Astrocyte (in vitro differentiated cells and primary cell): ENCODE measurements at regions not wholly inside any gene's neighbourhood (a gene's known extent, or its start where the extent isn't known, plus 50 kb on each side); places are given as distances from the start of the nearest gene placed in this dataset.

Experiments used
- DNase-seq: peaks from one replicate; pipeline ENCODE4 v3.0.0-alpha.2; 2010; ENCODE audit warnings: low read depth
- FAIRE-seq: peaks from 2 replicates; lab custom pipeline; 2011; peaks lifted over from hg19 to GRCh38; lab: Jason Lieb, UNC
- H2AFZ ChIP-seq: 2 replicates; pipeline ENCODE4 v1.6.0; 2012; ENCODE audit warnings: low read depth, low read length, inconsistent platforms
- H3K27ac ChIP-seq: 2 replicates; pipeline ENCODE4 v1.5.1; 2011; ENCODE audit warnings: low read depth, low read length, inconsistent platforms
- H3K27me3 ChIP-seq: 2 replicates; pipeline ENCODE4 v1.6.0; 2011; ENCODE audit warnings: low read length, inconsistent platforms; ENCODE audit not compliant: insufficient read depth
- H3K36me3 ChIP-seq: 2 replicates; pipeline ENCODE4 v1.5.1; 2011; ENCODE audit warnings: low read length, inconsistent platforms; ENCODE audit not compliant: insufficient read depth
- H3K4me1 ChIP-seq: 2 replicates; pipeline ENCODE4 v1.5.1; 2011; ENCODE audit warnings: low read length, inconsistent platforms; ENCODE audit not compliant: insufficient read depth
- H3K4me2 ChIP-seq: 2 replicates; pipeline ENCODE4 v1.6.0; 2012; ENCODE audit warnings: low read length, inconsistent platforms
- H3K4me3 ChIP-seq: 2 replicates; pipeline ENCODE4 v1.5.1; 2011; ENCODE audit warnings: low read depth, mild to moderate bottlenecking, low read length, inconsistent platforms; ENCODE audit not compliant: insufficient read depth
- H3K79me2 ChIP-seq: 2 replicates; pipeline ENCODE4 v1.6.0; 2012; ENCODE audit warnings: mild to moderate bottlenecking, low read length, inconsistent platforms; ENCODE audit not compliant: insufficient read depth
- H3K9ac ChIP-seq: 2 replicates; pipeline ENCODE4 v1.6.0; 2012; ENCODE audit warnings: mild to moderate bottlenecking, low read length, inconsistent platforms
- H3K9me3 ChIP-seq: 2 replicates; pipeline ENCODE4 v1.5.1; 2012; ENCODE audit warnings: low read depth, mild to moderate bottlenecking, low read length, inconsistent platforms; ENCODE audit not compliant: insufficient read depth
- H4K20me1 ChIP-seq: 2 replicates; pipeline ENCODE4 v1.6.0; 2012; ENCODE audit warnings: low read length, inconsistent platforms; ENCODE audit not compliant: insufficient read depth
- H3K27ac Mint-ChIP-seq: one replicate; pipeline ENCODE4 v1.8.0; 2021; ENCODE audit warnings: mild to moderate bottlenecking, mixed read lengths; ENCODE audit not compliant: unreplicated experiment
- H3K27me3 Mint-ChIP-seq: one replicate; pipeline ENCODE4 v1.8.0; 2021; ENCODE audit warnings: low read depth, mixed read lengths; ENCODE audit not compliant: unreplicated experiment
- H3K36me3 Mint-ChIP-seq: one replicate; pipeline ENCODE4 v1.8.0; 2021; ENCODE audit warnings: low read depth, mixed read lengths; ENCODE audit not compliant: unreplicated experiment
- H3K4me1 Mint-ChIP-seq: one replicate; pipeline ENCODE4 v1.8.0; 2021; ENCODE audit warnings: low read depth, mixed read lengths; ENCODE audit not compliant: unreplicated experiment
- H3K4me3 Mint-ChIP-seq: one replicate; pipeline ENCODE4 v1.8.0; 2021; ENCODE audit warnings: mild to moderate bottlenecking, moderate library complexity, mixed read lengths; ENCODE audit not compliant: unreplicated experiment
- H3K9me3 Mint-ChIP-seq: one replicate; pipeline ENCODE4 v1.8.0; 2021; ENCODE audit warnings: mild to moderate bottlenecking, mixed read lengths; ENCODE audit not compliant: unreplicated experiment
- CTCF ChIP-seq: IDR thresholded peaks from 2 replicates; pipeline ENCODE4 v1.5.1; 2011; ENCODE audit warnings: low read depth, mild to moderate bottlenecking, inconsistent platforms, low read length, moderate library complexity; ENCODE audit not compliant: insufficient read depth
- EZH2 ChIP-seq: IDR thresholded peaks from 2 replicates; pipeline ENCODE4 v1.6.1; 2012; ENCODE audit warnings: mild to moderate bottlenecking, low read length, inconsistent platforms; ENCODE audit not compliant: insufficient read depth

DNA sequence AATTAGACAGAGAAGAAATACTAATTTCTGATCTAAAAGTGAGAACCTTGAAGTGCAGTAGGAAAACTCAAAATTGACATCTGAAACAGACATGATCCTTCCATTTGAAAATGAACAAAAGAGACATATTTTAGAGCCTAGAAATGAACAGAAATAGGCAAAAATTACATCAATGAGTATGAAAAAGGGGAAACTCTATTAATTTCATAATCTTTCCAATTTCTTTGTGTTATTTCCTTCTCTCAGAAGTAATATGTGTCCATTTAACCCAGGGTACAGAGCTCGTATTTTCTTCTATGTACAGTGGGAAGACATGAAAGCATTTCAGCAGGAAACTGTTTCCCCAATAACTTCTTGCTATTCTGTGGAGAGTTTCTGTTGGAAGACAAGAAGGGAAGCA is 263.1 kb downstream of the CGGBP1 start:
- Histone ChIP-seq H3K4me2 (peak overlapping the region; percentile 43), H3K4me1 (no peaks in the 10 kb centered on the region), H3K79me2 (peaks cover 5% of the 10 kb centered on the region), H3K27ac (no peak overlapping the region), H3K4me3 (no peak overlapping the region), H3K27me3 (peaks cover 4% of the 10 kb centered on the region), H3K9me3 (no peaks in the 10 kb centered on the region), H4K20me1 (no peaks in the 10 kb centered on the region), H3K36me3 (no peaks in the 10 kb centered on the region), H2AFZ (no peak overlapping the region), H3K9ac (no peak overlapping the region)
- Mint-ChIP-seq H3K4me3 (no peak overlapping the region), H3K9me3 (peaks cover 3% of the 10 kb centered on the region), H3K27ac (no peak overlapping the region), H3K36me3 (no peaks in the 10 kb centered on the region), H3K4me1 (peaks cover 2% of the 10 kb centered on the region), H3K27me3 (peaks cover 37% of the 10 kb centered on the region)
- FAIRE-seq, result no peak
- DNase-seq, result no peak
- TF ChIP-seq EZH2 (no peak), CTCF (no peak)

- Mint-ChIP-seq H3K36me3 (no peaks in the 10 kb centered on the region), H3K9me3 (peaks cover 5% of the 10 kb centered on the region), H3K27me3 (peaks cover 43% of the 10 kb centered on the region), H3K27ac (no peak overlapping the region), H3K4me3 (peak overlapping the region; percentile 82), H3K4me1 (peaks cover 5% of the 10 kb centered on the region)
- H3K4me1 ChIP-seq, result no peaks in the 10 kb centered on the region
- H3K9me3 ChIP-seq, result no peaks in the 10 kb centered on the region
- TF ChIP-seq CTCF, result no peak
- TF ChIP-seq EZH2, result no peak
- H3K79me2 ChIP-seq, result peaks cover 5% of the 10 kb centered on the region
- H2AFZ ChIP-seq, result peak overlapping the region; percentile 54
- H3K9ac ChIP-seq, result peak overlapping the region; percentile 69
- peak overlapping the region; percentile 83 for H3K4me2 ChIP-seq
- H3K27me3 ChIP-seq, result peaks cover 4% of the 10 kb centered on the region
- DNase-seq (no peak), FAIRE-seq (no peak)
- no peaks in the 10 kb centered on the region for H3K36me3 ChIP-seq
- peak overlapping the region; percentile 63 for H3K4me3 ChIP-seq
- H3K27ac ChIP-seq, result peak overlapping the region; percentile 45
- H4K20me1 ChIP-seq, result no peaks in the 10 kb centered on the region
Measured at GRCh38 chr3:87793337-87793877, 265.4 kb downstream of the CGGBP1 start.

DNA sequence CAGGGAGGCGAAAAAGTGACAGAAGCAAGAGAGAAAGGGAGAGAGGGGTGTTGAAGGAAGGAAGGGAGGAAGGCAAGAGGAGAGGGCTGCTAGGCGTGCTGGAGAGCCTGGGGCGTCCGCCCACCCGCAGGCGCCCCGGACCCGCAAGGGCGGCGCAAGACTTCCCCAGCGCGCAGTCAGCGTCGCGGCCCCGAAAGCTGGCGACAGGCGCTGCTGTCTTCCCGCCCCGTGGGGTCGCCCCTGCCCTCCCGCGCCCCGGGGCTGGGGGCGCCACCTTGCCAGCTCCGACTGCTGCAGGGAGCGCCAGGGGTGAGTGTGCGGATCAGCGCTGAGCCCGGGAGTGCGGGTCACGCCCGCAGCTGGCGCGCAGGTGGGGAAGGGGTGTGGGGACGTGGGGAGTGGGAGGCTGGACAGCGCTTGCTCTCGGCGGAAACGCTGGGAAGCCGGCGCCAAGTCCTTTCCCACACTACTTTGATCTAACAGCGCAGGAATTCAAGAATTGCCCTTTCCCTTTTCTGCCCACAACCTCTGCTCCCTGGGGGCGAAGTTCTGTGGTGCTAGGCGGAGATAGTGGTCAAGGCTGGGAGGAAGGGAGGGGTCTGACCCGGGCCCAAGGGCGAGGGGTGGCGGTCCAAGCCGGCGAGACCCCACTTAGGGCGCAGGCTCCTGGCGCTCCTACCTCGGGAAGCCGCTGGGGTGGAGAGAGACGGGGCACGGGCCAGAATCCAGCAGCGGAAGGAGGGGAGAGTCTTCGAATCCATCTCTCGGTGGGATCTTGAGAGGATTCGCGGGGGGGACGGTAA is 266.1 kb downstream of the CGGBP1 start, which contains the start of gene HTR1F:
TSS of gene HTR1F (plus strand) at position 173 of the 803 bp plus-strand sequence.
- H3K27me3 Mint-ChIP-seq, result peaks cover 43% of the 10 kb centered on the region
- no peak within 1 kb of the TSS for H3K27ac Mint-ChIP-seq
- H3K4me2 ChIP-seq, result peak within 1 kb of the TSS; percentile 83
- peaks cover under 1% of the 10 kb centered on the region for H3K79me2 ChIP-seq
- H4K20me1 ChIP-seq, result no peaks in the 10 kb centered on the region
- no peaks in the 10 kb centered on the region for H3K9me3 ChIP-seq
- TF ChIP-seq EZH2, result peak; percentile 24
- TF ChIP-seq CTCF, result no peak
- H2AFZ ChIP-seq, result peak within 1 kb of the TSS; percentile 54
- H3K36me3 ChIP-seq, result no peaks in the 10 kb centered on the region
- peak within 1 kb of the TSS; percentile 69 for H3K9ac ChIP-seq
- H3K36me3 Mint-ChIP-seq, result no peaks in the 10 kb centered on the region
- no peak for FAIRE-seq
- H3K4me1 ChIP-seq, result no peaks in the 10 kb centered on the region
- DNase-seq, result no peak
- peaks cover 5% of the 10 kb centered on the region for H3K4me1 Mint-ChIP-seq
- H3K4me3 ChIP-seq, result peak within 1 kb of the TSS; percentile 63
- peaks cover 4% of the 10 kb centered on the region for H3K27me3 ChIP-seq
- H3K4me3 Mint-ChIP-seq, result peak within 1 kb of the TSS; percentile 88
- H3K9me3 Mint-ChIP-seq, result peaks cover 5% of the 10 kb centered on the region
- H3K27ac ChIP-seq, result peak within 1 kb of the TSS; percentile 45
